HG03520 (cell line): ENCODE measurements at regions not wholly inside any gene's neighbourhood (a gene's known extent, or its start where the extent isn't known, plus 50 kb on each side); places are given as distances from the start of the nearest gene placed in this dataset.

Experiments used
- ATAC-seq: cut with Tn5 transposase; IDR thresholded peaks from one replicate; pipeline ENCODE4 v1.9.1; 2021; ENCODE audit warnings: mild to moderate bottlenecking, moderate library complexity; ENCODE audit not compliant: unreplicated experiment

DNA sequence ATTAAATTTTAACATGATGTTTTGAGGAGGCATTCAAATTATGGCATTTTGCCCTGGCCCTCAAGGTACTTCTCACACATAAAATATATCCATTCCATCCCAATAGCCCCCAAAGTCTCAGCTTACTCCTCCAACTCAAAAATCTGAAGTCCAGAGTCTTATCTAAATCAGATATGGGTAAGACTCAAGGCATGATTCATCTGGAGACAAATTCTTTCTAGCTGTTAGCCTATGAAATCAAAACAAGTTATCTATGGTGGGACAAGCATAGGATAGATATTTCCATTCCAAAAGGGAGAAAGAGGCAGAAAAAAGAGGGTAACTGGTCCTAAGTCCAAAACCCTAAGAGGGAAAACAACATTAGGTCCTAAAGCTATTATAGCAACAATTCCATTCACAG is 408.4 kb downstream of the ZNF608 start:
- ATAC-seq = no peak

DNA sequence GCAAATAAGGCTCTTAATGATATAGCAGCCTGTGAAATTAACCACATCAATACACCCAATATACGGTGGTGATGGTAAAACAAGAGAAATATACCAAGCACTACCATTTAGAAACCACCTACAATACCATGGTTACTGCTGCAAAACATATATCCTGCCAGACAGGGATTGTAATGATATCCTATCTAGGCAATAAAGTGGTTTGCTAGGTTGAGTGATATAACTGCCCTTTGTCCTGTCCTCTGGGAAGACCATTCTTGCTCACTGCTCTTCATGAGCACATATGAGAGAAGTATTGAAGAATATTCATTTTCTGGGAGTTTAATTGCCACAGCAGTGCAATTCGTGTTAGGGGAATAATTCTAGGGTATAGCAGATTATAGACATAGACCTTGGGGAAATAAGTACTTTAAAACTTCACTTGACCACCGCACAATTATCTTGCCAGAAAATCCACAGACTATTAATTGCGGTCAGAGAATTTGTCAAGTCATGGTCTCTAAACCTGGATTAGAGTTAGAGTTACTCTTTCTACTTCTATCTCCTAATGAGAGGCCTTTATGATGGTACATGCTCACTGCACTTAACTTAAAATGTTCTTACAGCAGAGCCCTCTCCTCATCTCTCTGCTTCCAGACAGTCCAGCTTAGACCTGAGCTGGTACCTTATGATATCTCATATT is 413.0 kb downstream of the ZNF608 start:
- no peak for ATAC-seq

DNA sequence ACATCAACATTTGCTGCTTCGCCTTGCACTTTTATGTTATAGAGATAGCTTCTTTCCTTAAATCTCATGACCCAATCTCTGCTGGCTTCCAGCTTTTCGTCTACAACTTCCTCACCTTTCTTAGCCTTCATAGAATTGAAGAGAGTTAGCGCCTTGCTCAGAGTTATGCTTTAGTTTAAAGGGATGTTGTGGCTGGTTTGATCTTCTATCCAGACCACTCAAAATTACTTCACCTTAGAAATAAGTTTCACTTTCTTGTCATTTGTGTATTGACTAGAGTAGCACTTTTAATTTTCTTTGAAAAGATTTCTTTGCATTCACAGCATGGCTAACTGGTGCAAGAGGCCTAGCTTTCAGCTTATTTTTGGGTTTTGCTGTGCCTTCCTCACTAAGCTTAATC is 414.2 kb downstream of the ZNF608 start:
- ATAC-seq = no peak

GRCh38 chr5:124330595-124331220 is 415.7 kb downstream of the ZNF608 start:
- ATAC-seq = no peak

GRCh38 chr5:124328201-124328600 is 418.2 kb downstream of the ZNF608 start:
- ATAC-seq = no peak

GRCh38 chr5:124318661-124319060 is 427.8 kb downstream of the ZNF608 start:
- no peak for ATAC-seq

DNA sequence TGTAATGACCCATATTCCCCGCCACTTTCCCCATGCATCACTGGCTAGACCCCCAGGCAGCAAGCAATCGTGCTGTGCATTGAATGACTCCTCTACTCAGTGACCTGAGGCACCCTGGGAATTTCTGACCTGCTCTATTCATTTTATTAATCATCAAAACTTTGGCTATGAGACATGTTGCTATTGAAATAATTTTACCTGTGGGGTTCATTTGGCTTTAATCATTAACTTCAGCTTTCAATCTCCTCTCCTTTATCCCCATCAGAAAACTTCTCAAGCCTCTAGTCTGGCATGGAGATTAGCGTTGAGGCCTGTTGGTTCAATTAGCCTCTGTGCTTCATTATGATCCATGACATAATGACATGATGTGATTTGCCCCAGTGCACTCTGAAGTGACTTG is 429.0 kb downstream of the ZNF608 start:
- no peak for ATAC-seq

GRCh38 chr5:124315741-124316415 is 430.6 kb downstream of the ZNF608 start:
- no peak for ATAC-seq

DNA sequence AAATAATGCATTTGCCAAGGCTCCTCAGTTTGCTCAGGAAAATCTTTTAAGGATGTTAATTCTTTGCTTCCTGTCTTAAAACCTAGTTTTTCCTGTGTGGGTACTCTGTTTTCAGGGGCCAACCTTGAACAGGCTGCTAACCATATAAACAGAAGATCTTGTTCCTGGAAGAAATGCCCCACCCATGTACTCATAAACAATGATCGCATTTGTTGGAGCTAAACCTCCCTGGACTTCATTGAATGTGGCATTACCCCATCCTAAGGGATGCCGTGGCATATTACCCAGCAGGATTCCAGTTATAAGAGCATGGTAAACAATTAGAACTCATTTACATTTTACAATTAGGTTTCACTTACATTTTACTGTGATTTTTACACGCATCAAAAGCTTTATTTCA is 436.0 kb downstream of the ZNF608 start:
- no peak for ATAC-seq

DNA sequence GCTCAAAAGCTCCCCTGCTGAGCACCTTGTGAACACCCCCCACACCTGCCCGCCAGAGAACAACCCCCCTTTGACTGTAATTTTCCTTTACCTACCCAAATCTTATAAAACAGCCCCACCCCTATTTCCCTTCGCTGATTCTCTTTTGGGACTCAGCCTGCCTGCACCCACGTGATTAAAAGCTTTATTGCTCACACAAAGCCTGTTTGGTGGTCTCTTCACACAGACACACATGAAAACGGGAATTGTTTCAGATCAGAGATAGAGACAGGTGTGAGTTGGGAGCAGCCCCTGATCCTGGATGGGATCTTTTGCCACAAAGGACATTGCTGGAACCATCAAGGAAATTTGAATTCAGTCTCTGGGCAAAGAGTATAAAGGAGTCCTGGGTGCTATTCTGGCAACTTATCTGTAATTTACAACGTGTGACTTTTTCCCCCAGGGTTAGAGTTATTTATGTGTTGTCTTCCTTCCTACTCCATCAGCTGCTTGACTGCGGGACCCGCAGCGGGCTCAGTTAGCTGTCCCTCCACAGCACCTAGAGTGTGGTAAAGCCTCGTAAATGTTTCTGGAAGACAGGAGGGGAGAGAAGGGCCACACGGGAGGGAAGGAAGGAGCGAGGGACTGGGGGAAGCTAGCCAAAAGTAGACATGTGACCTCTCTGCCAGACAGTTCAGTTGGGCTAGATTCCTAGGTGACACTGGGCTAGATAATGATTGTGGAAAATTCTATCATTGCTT is 437.0 kb downstream of the ZNF608 start:
- no peak for ATAC-seq

GRCh38 chr5:124303366-124303765 is 443.1 kb downstream of the ZNF608 start:
- ATAC-seq = no peak

GRCh38 chr5:124302533-124302932 is 443.9 kb downstream of the ZNF608 start:
- no peak for ATAC-seq

DNA sequence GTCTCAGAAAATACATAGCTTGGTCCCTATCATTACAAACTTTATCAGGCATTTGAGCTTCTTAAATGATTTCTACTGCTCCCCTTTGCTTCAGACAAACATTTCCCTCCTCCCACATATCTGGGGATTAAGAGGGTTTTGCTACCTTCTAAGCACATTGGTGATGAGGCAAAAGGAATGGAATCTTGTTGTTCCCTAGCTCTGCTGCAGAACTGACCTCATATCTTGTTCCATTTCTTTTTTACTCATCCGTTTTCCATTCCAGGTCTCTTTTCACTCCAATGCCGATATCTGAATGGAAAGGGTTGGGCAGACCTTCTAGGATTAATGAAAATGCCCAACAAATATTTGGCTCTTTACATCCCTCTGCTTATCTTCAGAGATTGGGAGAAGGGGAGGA is 444.6 kb downstream of the ZNF608 start:
- no peak for ATAC-seq

DNA sequence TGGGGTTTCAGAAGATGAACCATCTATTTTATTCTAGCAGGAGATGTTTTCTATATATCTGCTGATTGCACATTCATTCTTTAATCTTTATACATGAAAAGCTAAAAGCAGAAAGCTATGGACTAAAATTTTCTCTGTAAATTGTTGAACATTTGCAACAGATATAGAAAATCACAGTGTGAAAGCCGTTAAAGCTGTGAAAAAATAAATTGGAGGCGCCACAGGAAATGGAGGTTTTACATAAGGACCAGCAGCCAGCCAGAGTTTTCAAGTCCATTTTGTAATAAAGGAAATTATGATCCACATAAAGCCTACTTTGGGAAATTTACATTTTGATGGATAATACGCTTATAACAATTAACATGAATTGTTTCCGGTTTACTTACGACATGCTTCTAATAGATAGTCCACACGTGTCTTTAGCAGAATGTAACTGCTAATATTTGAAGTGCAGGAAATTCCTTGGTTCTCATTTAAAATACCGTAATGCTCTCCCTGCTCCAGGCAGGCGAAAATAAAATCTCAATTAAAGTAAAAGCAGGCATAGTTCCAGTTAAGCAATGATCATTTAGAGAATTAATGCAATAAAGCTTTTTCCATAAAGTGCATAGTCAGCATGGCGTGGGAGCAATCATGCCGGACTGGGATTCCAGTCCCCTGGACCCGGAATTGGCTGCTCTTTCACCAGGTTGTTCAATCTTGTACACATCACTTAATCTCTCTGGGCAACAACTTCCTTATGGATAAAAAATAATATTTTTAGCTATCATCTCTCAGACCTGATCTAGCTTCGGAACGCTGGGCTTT is 445.4 kb downstream of the ZNF608 start:
- no peak for ATAC-seq

DNA sequence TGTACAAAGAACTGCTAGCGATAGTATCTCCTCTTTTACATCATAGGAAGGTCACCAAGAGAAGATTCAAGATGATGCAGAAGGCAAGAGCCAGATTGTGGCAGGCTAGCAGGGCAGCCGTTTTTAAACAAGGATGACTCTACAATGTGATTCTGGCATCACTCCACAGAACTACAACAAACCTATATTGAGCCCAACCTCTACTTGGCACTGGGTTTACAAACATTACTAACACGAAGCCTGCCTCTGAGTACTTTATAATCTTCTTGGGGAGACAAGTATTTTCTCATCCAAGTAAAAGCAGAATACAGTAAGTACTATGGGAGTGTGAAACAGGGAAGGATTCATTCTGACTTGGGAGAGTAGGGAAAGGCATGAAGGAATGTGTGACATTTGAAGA is 448.6 kb downstream of the ZNF608 start:
- no peak for ATAC-seq

DNA sequence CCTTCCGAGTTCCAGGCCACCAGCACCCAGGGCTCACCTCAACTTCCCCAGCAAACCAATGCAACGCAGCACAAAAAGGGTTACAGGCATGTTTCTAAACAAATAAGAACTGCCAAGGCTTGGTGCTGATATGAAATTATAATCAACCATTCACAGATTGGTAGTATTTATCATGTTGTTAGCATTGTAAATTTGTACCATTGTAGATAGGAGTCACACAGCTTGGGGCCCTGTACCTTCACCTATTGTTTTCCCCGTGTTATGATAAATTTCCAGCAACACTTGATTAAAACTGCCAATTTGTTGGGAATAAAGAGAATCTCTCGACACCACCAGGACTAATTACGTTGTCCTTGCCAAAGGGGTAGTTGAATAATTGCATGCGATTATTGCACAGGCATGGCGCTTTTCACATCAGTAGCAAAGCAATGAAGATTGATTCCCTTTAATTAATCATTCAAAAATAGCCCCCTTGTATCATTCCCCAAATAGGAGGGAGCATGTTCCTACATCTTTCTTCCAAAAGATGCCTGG is 454.1 kb downstream of the ZNF608 start:
- ATAC-seq = no peak

GRCh38 chr5:124289641-124290311 is 456.7 kb downstream of the ZNF608 start:
- ATAC-seq = no peak

DNA sequence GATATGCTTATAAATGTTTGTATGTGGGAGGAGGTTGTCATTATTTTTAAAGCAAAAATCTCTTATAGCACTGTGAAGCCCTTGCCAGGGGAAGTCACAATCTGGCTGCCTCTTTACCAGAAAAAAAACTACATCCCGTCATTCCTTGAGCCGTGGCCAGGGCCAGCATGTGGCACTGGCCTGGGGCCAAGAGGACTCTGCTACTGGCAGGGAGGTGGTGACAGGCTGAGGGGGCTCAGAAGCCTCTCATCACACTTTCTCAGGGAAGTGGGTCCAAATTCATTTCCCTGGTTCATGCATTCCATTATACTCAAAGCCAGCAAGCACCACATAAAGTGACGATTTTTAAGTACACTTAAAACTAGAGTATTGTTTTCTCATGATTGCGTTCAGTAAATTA is 457.3 kb downstream of the ZNF608 start:
- no peak for ATAC-seq

DNA sequence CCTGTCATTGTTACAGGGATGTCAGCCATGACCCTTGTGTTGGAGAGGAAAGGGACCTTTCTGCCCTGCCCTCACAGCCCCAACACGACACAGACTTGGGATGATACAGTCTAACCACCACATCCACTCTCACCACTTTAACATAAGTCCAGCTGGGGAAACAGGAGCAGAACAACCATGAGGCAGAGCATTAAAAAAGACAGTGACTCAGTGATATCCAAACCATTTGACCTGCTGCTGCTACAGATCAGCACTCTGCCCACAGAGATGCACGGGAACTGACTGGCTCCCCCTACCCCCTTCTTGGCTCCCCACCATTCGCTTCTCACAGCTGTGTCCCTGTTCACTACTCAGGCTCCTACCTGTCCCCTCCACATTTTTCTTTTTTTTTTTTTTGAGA is 458.6 kb downstream of the ZNF608 start:
- no peak for ATAC-seq

DNA sequence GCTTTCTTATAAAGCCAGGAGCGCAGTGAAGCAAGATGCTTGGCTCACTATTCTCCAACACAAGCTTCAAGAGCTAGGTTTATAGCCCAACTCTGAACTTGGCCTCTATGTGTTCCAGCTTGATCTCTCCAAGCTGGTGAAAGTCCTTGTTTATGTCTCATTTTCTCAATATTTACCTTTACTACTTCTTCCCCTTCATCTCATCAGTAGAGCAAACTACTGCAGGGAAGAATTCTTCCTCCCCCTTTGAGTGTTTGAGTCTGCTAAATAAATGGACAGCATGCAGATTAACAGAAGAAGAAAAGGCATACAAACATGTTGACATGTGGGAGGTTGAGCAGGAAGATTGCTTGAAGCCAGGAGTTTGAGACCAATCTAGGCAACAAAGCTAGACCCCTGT is 460.7 kb downstream of the ZNF608 start:
- no peak for ATAC-seq
